Prostate gland (tissue), 2 donors: ENCODE measurements at regions not wholly inside any gene's neighbourhood (a gene's known extent, or its start where the extent isn't known, plus 50 kb on each side); places are given as distances from the start of the nearest gene placed in this dataset.

Experiments
- POLR2AphosphoS5 ChIP-seq: sonication (generic); formaldehyde crosslinking; IDR thresholded peaks from one replicate; pipeline ENCODE4 v1.6.1; 2017; ENCODE audit warnings: antibody characterized with exemption
- TF ChIP-seq, protein P1 (sequence below), 4 experiments: fragments of 200-600 bp in 2 of 4; fragments of 450-650 bp in 2 of 4; sonication (generic) in 2 of 4; IDR thresholded peaks; 1 replicate in 3 of 4; 2 replicates in 1 of 4; pipeline ENCODE4 v1.5.1; 2016 to 2019; ENCODE audit warnings: antibody characterized with exemption in 4 of 4, mild to moderate bottlenecking in 2 of 4, moderate library complexity in 2 of 4

DNA sequence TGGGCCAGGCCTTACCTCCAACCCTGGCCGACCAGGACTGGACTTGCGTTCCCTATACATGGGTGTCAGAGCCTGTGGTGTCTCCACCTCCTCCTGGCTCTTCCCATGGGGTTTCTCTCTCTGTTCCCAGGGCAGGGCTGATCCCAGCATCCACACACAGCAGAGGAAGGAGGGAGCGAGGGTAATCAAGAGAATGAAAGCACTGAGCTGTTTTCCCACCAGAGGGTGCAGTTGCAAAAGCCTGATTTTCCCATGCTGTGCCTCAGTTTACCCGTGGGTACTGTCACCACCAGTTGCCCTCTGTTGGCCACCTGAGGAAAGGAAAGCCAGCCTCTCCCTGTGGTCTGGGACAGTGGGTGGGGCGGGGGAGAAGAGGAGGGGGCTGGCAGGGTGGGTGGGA, 249.7 kb upstream of the GSE1 start:
- TF ChIP-seq, protein P1, sequence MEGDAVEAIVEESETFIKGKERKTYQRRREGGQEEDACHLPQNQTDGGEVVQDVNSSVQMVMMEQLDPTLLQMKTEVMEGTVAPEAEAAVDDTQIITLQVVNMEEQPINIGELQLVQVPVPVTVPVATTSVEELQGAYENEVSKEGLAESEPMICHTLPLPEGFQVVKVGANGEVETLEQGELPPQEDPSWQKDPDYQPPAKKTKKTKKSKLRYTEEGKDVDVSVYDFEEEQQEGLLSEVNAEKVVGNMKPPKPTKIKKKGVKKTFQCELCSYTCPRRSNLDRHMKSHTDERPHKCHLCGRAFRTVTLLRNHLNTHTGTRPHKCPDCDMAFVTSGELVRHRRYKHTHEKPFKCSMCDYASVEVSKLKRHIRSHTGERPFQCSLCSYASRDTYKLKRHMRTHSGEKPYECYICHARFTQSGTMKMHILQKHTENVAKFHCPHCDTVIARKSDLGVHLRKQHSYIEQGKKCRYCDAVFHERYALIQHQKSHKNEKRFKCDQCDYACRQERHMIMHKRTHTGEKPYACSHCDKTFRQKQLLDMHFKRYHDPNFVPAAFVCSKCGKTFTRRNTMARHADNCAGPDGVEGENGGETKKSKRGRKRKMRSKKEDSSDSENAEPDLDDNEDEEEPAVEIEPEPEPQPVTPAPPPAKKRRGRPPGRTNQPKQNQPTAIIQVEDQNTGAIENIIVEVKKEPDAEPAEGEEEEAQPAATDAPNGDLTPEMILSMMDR (IDR thresholded peaks at IDR 0.05): no peak
- TF ChIP-seq POLR2AphosphoS5: no peak
